ENCODE measurements at regions not wholly inside any gene's neighbourhood (a gene's known extent, or its start where the extent isn't known, plus 50 kb on each side); places are given as distances from the start of the nearest gene placed in this dataset.

GRCh38 chr2:180413336-180413735, 406.2 kb upstream of the CWC22 start:
- H3K9me3 ChIP-seq (ENCODE audit: insufficient read depth, low read depth), result no peaks in the 10 kb centered on the region
- no peak for DNase-seq
- no peaks in the 10 kb centered on the region for H3K4me1 ChIP-seq (replicated peaks; ENCODE audit: insufficient read depth)
- H3K79me2 ChIP-seq (ENCODE audit: low read depth), result no peaks in the 10 kb centered on the region
- POLR2A ChIA-PET (ENCODE audit: unreplicated experiment), result no interaction called here
- H3K36me3 ChIP-seq (ENCODE audit: low read depth), result no peaks in the 10 kb centered on the region
- TF ChIP-seq CTCF (conservative IDR thresholded peaks at IDR 0.05), result no peak
- no peak for TF ChIP-seq EZH2 (IDR thresholded peaks at IDR 0.05; ENCODE audit: low read depth)
- intact Hi-C loops (cut with micrococcal nuclease; ENCODE audit: unreplicated experiment), result no loop called here
- H3K27ac ChIP-seq, result no peak overlapping the region
- no peak overlapping the region for H3K4me3 ChIP-seq
- BruUV-seq (replicated peaks), result no TSS peak
- no peaks in the 10 kb centered on the region for H4K20me1 ChIP-seq (ENCODE audit: insufficient read depth)
- CTCF ChIA-PET, result no interaction called here
- H3K27me3 ChIP-seq (ENCODE audit: insufficient read depth, low read depth), result no peaks in the 10 kb centered on the region
- H2AFZ ChIP-seq, result no peak overlapping the region
- H3K4me2 ChIP-seq, result no peak overlapping the region
- H3F3A ChIP-seq (ENCODE audit: insufficient read depth, low read depth), result no peaks in the 10 kb centered on the region
- H3K9me2 ChIP-seq (ENCODE audit: insufficient read depth), result no peaks in the 10 kb centered on the region

- ChIA-PET CTCF (no interaction called here), POLR2A (ENCODE audit: unreplicated experiment) (no interaction called here)
- no peaks in the 10 kb centered on the region for H3K36me3 ChIP-seq (ENCODE audit: low read depth)
- 0 out of 2 replicates have a peak overlapping the region, but pooled peaks have one; percentile 13 for H2AFZ ChIP-seq
- H3K9me2 ChIP-seq (ENCODE audit: insufficient read depth), result no peaks in the 10 kb centered on the region
- no peak overlapping the region for H3K27ac ChIP-seq
- H3K27me3 ChIP-seq (ENCODE audit: insufficient read depth, low read depth), result no peaks in the 10 kb centered on the region
- H3K4me2 ChIP-seq, result no peak overlapping the region
- H3K9me3 ChIP-seq (ENCODE audit: insufficient read depth, low read depth), result no peaks in the 10 kb centered on the region
- H3F3A ChIP-seq (ENCODE audit: insufficient read depth, low read depth), result no peaks in the 10 kb centered on the region
- TF ChIP-seq EZH2 (IDR thresholded peaks at IDR 0.05; ENCODE audit: low read depth) (no peak), CTCF (conservative IDR thresholded peaks at IDR 0.05) (no peak)
- no peak overlapping the region for H3K4me3 ChIP-seq
- no peaks in the 10 kb centered on the region for H3K4me1 ChIP-seq (replicated peaks; ENCODE audit: insufficient read depth)
- no peaks in the 10 kb centered on the region for H4K20me1 ChIP-seq (ENCODE audit: insufficient read depth)
- BruUV-seq (replicated peaks), result no TSS peak
- intact Hi-C loops (cut with micrococcal nuclease; ENCODE audit: unreplicated experiment), result no loop called here
- H3K79me2 ChIP-seq (ENCODE audit: low read depth), result no peaks in the 10 kb centered on the region
- no peak for DNase-seq
These were observed 405.1 kb upstream of the CWC22 start for GRCh38 chr2:180412219-180412618.

- DNase-seq, result no peak
- Histone ChIP-seq H3K4me2 (no peak overlapping the region), H3K9me2 (ENCODE audit: insufficient read depth) (no peaks in the 10 kb centered on the region), H3K27ac (no peak overlapping the region), H3K79me2 (ENCODE audit: low read depth) (no peaks in the 10 kb centered on the region), H3K4me1 (replicated peaks; ENCODE audit: insufficient read depth) (no peaks in the 10 kb centered on the region), H3K9me3 (ENCODE audit: insufficient read depth, low read depth) (no peaks in the 10 kb centered on the region), H3K27me3 (ENCODE audit: insufficient read depth, low read depth) (no peaks in the 10 kb centered on the region), H3F3A (ENCODE audit: insufficient read depth, low read depth) (no peaks in the 10 kb centered on the region), H4K20me1 (ENCODE audit: insufficient read depth) (no peaks in the 10 kb centered on the region), H3K36me3 (ENCODE audit: low read depth) (no peaks in the 10 kb centered on the region), H2AFZ (0 out of 2 replicates have a peak overlapping the region, but pooled peaks have one; percentile 10), H3K4me3 (no peak overlapping the region)
- ChIA-PET POLR2A (ENCODE audit: unreplicated experiment) (no interaction called here), CTCF (no interaction called here)
- BruUV-seq (replicated peaks), result no TSS peak
- no peak for TF ChIP-seq EZH2 (IDR thresholded peaks at IDR 0.05; ENCODE audit: low read depth)
- no peak for TF ChIP-seq CTCF (conservative IDR thresholded peaks at IDR 0.05)
- intact Hi-C loops (cut with micrococcal nuclease; ENCODE audit: unreplicated experiment), result no loop called here
These were observed 404.6 kb upstream of the CWC22 start for GRCh38 chr2:180411661-180412060.
